Activated T-cell treated with anti-CD3 and anti-CD28 coated beads, Interleukin-2, amount 50 U/mL, for 72 hours (primary cell): ENCODE measurements at regions not wholly inside any gene's neighbourhood (a gene's known extent, or its start where the extent isn't known, plus 50 kb on each side); places are given as distances from the start of the nearest gene placed in this dataset.

Experiments used
- ATAC-seq, 2 donors: fragments of 150-1000 bp; cut with Tn5 transposase; replicated peaks in 1 of 2; 2 replicates each; pipeline ENCODE4 v1.10.0; 2021; ENCODE audit warnings: moderate library complexity in 2 of 2, mild to moderate bottlenecking in 1 of 2
- DNase-seq, 2 donors: peaks; one replicate each; pipeline ENCODE4 v3.0.0; 2021 to 2022; ENCODE audit warnings: mixed read lengths in 1 of 2
- H3K27ac Mint-ChIP-seq: one replicate; pipeline ENCODE4 v1.8.0; 2022; ENCODE audit warnings: mild to moderate bottlenecking, moderate library complexity, mixed read lengths
- H3K27me3 Mint-ChIP-seq: one replicate; pipeline ENCODE4 v1.8.0; 2022; ENCODE audit warnings: low read depth, mixed read lengths
- H3K36me3 Mint-ChIP-seq, 2 donors: one replicate each; pipeline ENCODE4 v1.8.0; 2022; ENCODE audit warnings: mixed read lengths in 2 of 2, mild to moderate bottlenecking in 1 of 2; ENCODE audit not compliant: insufficient read depth in 2 of 2
- H3K4me1 Mint-ChIP-seq: one replicate; pipeline ENCODE4 v1.8.0; 2022; ENCODE audit warnings: low read depth, mixed read lengths
- H3K4me3 Mint-ChIP-seq, 2 donors: one replicate each; pipeline ENCODE4 v1.8.0; 2022; ENCODE audit warnings: mild to moderate bottlenecking in 2 of 2, mixed read lengths in 2 of 2, moderate library complexity in 2 of 2
- H3K9me3 Mint-ChIP-seq, 2 donors: one replicate each; pipeline ENCODE4 v1.8.0; 2022; ENCODE audit warnings: mixed read lengths in 2 of 2

- no peaks in the 10 kb centered on the region for H3K9me3 Mint-ChIP-seq
- peaks cover 0 to 2% of the 10 kb centered on the region in 2 donors for H3K36me3 Mint-ChIP-seq
- H3K4me1 Mint-ChIP-seq: peaks cover 18% of the 10 kb centered on the region
- ATAC-seq (peak; percentile 56 to 58), DNase-seq (no peak)
- H3K27me3 Mint-ChIP-seq: no peaks in the 10 kb centered on the region
- H3K27ac Mint-ChIP-seq: no peak overlapping the region
- H3K4me3 Mint-ChIP-seq: peak overlapping the region in 1 of 2 donors; percentile 38
These were observed 472.4 kb downstream of the SETD4 start for GRCh38 chr21:35587841-35588380.

- Mint-ChIP-seq H3K27ac (no peak overlapping the region), H3K27me3 (no peaks in the 10 kb centered on the region), H3K36me3 (peaks cover 0 to 2% of the 10 kb centered on the region in 2 donors), H3K4me1 (peaks cover 33% of the 10 kb centered on the region), H3K9me3 (no peaks in the 10 kb centered on the region), H3K4me3 (no peak overlapping the region)
- DNase-seq (no peak), ATAC-seq (no peak)
These were observed 474.0 kb downstream of the SETD4 start for GRCh38 chr21:35586305-35586704.

GRCh38 chr21:35585878-35586277 is 474.4 kb downstream of the SETD4 start:
- peaks cover 34% of the 10 kb centered on the region for H3K4me1 Mint-ChIP-seq
- no peak overlapping the region for H3K4me3 Mint-ChIP-seq
- H3K27me3 Mint-ChIP-seq: peaks cover 4% of the 10 kb centered on the region
- ATAC-seq (no peak), DNase-seq (no peak)
- H3K27ac Mint-ChIP-seq: no peak overlapping the region
- H3K36me3 Mint-ChIP-seq: peaks cover 0 to 2% of the 10 kb centered on the region in 2 donors
- no peaks in the 10 kb centered on the region for H3K9me3 Mint-ChIP-seq

- peaks cover 42% of the 10 kb centered on the region for H3K4me1 Mint-ChIP-seq
- ATAC-seq: no peak
These were observed 475.2 kb downstream of the SETD4 start for GRCh38 chr21:35585155-35585554.

GRCh38 chr21:35583566-35584216 is 476.6 kb downstream of the SETD4 start:
- no peak for DNase-seq
- no peak overlapping the region for H3K27ac Mint-ChIP-seq
- peaks cover 56% of the 10 kb centered on the region for H3K4me1 Mint-ChIP-seq
- peaks cover 0 to 3% of the 10 kb centered on the region in 2 donors for H3K9me3 Mint-ChIP-seq
- peaks cover 2 to 4% of the 10 kb centered on the region in 2 donors for H3K36me3 Mint-ChIP-seq
- H3K4me3 Mint-ChIP-seq: no peak overlapping the region
- no peak for ATAC-seq
- H3K27me3 Mint-ChIP-seq: peaks cover 14% of the 10 kb centered on the region

More at GRCh38 chr21:35585155-35585554, 475.2 kb downstream of the SETD4 start:
- H3K27me3 Mint-ChIP-seq: peaks cover 10% of the 10 kb centered on the region
- H3K36me3 Mint-ChIP-seq: peaks cover 0 to 2% of the 10 kb centered on the region in 2 donors
- H3K9me3 Mint-ChIP-seq: no peaks in the 10 kb centered on the region
- DNase-seq: no peak
- H3K27ac Mint-ChIP-seq: no peak overlapping the region
- H3K4me3 Mint-ChIP-seq: no peak overlapping the region

- H3K27ac Mint-ChIP-seq: no peak overlapping the region
- peaks cover 4 to 5% of the 10 kb centered on the region in 2 donors for H3K36me3 Mint-ChIP-seq
- peaks cover 58% of the 10 kb centered on the region for H3K4me1 Mint-ChIP-seq
- H3K9me3 Mint-ChIP-seq: peaks cover 0 to 4% of the 10 kb centered on the region in 2 donors
- no peak for DNase-seq
- ATAC-seq: no peak
- H3K27me3 Mint-ChIP-seq: peaks cover 14% of the 10 kb centered on the region
- no peak overlapping the region for H3K4me3 Mint-ChIP-seq
These were observed 477.6 kb downstream of the SETD4 start for GRCh38 chr21:35582731-35583130.

GRCh38 chr21:35581640-35582039 is 478.7 kb downstream of the SETD4 start:
- no peak overlapping the region for H3K4me3 Mint-ChIP-seq
- H3K27me3 Mint-ChIP-seq: peaks cover 14% of the 10 kb centered on the region
- DNase-seq: no peak
- H3K4me1 Mint-ChIP-seq: peaks cover 53% of the 10 kb centered on the region
- H3K36me3 Mint-ChIP-seq: peaks cover 4 to 5% of the 10 kb centered on the region in 2 donors
- peaks cover 0 to 4% of the 10 kb centered on the region in 2 donors for H3K9me3 Mint-ChIP-seq
- H3K27ac Mint-ChIP-seq: no peak overlapping the region
- ATAC-seq: no peak

- Mint-ChIP-seq H3K9me3 (peaks cover 0 to 4% of the 10 kb centered on the region in 2 donors), H3K4me1 (peaks cover 48% of the 10 kb centered on the region), H3K36me3 (peaks cover 4 to 5% of the 10 kb centered on the region in 2 donors), H3K27me3 (peaks cover 27% of the 10 kb centered on the region), H3K4me3 (peak overlapping the region; percentile 53 to 84), H3K27ac (peak overlapping the region; percentile 96)
- peak; percentile 78 to 82 for ATAC-seq
- DNase-seq: no peak
These were observed 480.6 kb downstream of the SETD4 start for GRCh38 chr21:35579520-35580293.

- H3K4me1 Mint-ChIP-seq: peaks cover 48% of the 10 kb centered on the region
- H3K4me3 Mint-ChIP-seq: peak overlapping the region; percentile 53 to 84
- ATAC-seq: peak; percentile 80 to 90
- H3K27me3 Mint-ChIP-seq: peaks cover 27% of the 10 kb centered on the region
- H3K9me3 Mint-ChIP-seq: peaks cover 0 to 4% of the 10 kb centered on the region in 2 donors
- H3K27ac Mint-ChIP-seq: peak overlapping the region; percentile 96
- DNase-seq: peak; percentile 24 to 42
- peaks cover 4 to 5% of the 10 kb centered on the region in 2 donors for H3K36me3 Mint-ChIP-seq
These were observed 481.4 kb downstream of the SETD4 start for GRCh38 chr21:35578831-35579471.

- DNase-seq (no peak), ATAC-seq (no peak)
- peak overlapping the region; percentile 96 for H3K27ac Mint-ChIP-seq
- H3K27me3 Mint-ChIP-seq: peaks cover 27% of the 10 kb centered on the region
- peaks cover 48% of the 10 kb centered on the region for H3K4me1 Mint-ChIP-seq
- peak overlapping the region; percentile 53 to 84 for H3K4me3 Mint-ChIP-seq
- peaks cover 0 to 4% of the 10 kb centered on the region in 2 donors for H3K9me3 Mint-ChIP-seq
- peaks cover 4 to 5% of the 10 kb centered on the region in 2 donors for H3K36me3 Mint-ChIP-seq
These were observed 482.0 kb downstream of the SETD4 start for GRCh38 chr21:35578347-35578782.

GRCh38 chr21:35575280-35575915 is 484.9 kb downstream of the SETD4 start:
- peaks cover 19% of the 10 kb centered on the region for H3K27me3 Mint-ChIP-seq
- H3K4me1 Mint-ChIP-seq: peaks cover 25% of the 10 kb centered on the region
- no peak overlapping the region for H3K4me3 Mint-ChIP-seq
- H3K9me3 Mint-ChIP-seq: peaks cover 0 to 4% of the 10 kb centered on the region in 2 donors
- ATAC-seq (no peak), DNase-seq (no peak)
- H3K27ac Mint-ChIP-seq: no peak overlapping the region
- H3K36me3 Mint-ChIP-seq: peaks cover 4 to 5% of the 10 kb centered on the region in 2 donors

- H3K9me3 Mint-ChIP-seq: peaks cover 0 to 1% of the 10 kb centered on the region in 2 donors
- H3K27me3 Mint-ChIP-seq: peaks cover 13% of the 10 kb centered on the region
- peaks cover 8% of the 10 kb centered on the region for H3K4me1 Mint-ChIP-seq
- H3K36me3 Mint-ChIP-seq: peaks cover 0 to 4% of the 10 kb centered on the region in 2 donors
- DNase-seq (no peak), ATAC-seq (no peak)
- no peak overlapping the region for H3K4me3 Mint-ChIP-seq
- no peak overlapping the region for H3K27ac Mint-ChIP-seq
These were observed 486.6 kb downstream of the SETD4 start for GRCh38 chr21:35573472-35574374.
